Stimulated activated memory B cell treated with anti-CD40 and anti-IgM and Interleukin-4, amounts not matched to agents 10 μg/mL and 1 μg/mL and 100 μg/mL, for 72 hours (primary cell): ENCODE measurements at regions not wholly inside any gene's neighbourhood (a gene's known extent, or its start where the extent isn't known, plus 50 kb on each side); places are given as distances from the start of the nearest gene placed in this dataset.

Experiments
- ATAC-seq: fragments of 150-1000 bp; cut with Tn5 transposase; 2 replicates; pipeline ENCODE4 v1.10.0; 2021
- H3K27ac Mint-ChIP-seq: one replicate; pipeline ENCODE4 v1.8.0; 2022; ENCODE audit warnings: mild to moderate bottlenecking, mixed read lengths
- H3K27me3 Mint-ChIP-seq: one replicate; pipeline ENCODE4 v1.8.0; 2022; ENCODE audit warnings: mixed read lengths
- H3K36me3 Mint-ChIP-seq: one replicate; pipeline ENCODE4 v1.8.0; 2022; ENCODE audit warnings: mixed read lengths
- H3K4me1 Mint-ChIP-seq: one replicate; pipeline ENCODE4 v1.8.0; 2022; ENCODE audit warnings: mixed read lengths
- H3K4me3 Mint-ChIP-seq: one replicate; pipeline ENCODE4 v1.8.0; 2022; ENCODE audit warnings: mild to moderate bottlenecking, moderate library complexity, mixed read lengths
- H3K9me3 Mint-ChIP-seq: one replicate; pipeline ENCODE4 v1.8.0; 2022; ENCODE audit warnings: mixed read lengths

DNA sequence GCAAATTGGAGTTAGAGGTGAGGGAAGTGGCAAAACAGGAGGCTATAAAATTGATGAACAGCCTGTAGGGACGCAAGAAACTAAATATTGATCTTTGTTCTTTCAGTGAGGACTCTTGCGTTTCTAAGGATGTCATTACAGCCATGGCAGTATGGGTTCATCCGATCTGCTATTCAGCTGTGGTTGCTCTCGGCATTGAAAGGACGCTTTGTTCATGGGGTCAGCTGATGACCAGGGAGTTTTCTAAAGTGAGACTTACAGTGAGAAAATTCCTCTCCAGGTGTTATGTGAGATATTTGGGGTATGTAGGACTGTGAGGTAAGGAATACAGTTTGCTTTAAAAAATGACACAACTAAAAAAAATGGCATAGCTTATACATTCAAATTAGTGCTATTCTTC, 52.7 kb upstream of the PELI1 start:
- Mint-ChIP-seq H3K4me3 (no peak overlapping the region), H3K27me3 (no peaks in the 10 kb centered on the region), H3K27ac (no peak overlapping the region), H3K4me1 (peaks cover 21% of the 10 kb centered on the region), H3K36me3 (no peaks in the 10 kb centered on the region), H3K9me3 (no peaks in the 10 kb centered on the region)
- no peak for ATAC-seq

- Mint-ChIP-seq H3K4me3 (no peak overlapping the region), H3K36me3 (no peaks in the 10 kb centered on the region), H3K4me1 (peaks cover 41% of the 10 kb centered on the region), H3K27me3 (no peaks in the 10 kb centered on the region), H3K27ac (no peak overlapping the region), H3K9me3 (no peaks in the 10 kb centered on the region)
- no peak for ATAC-seq
Measured at GRCh38 chr2:64201151-64201550, 56.9 kb upstream of the PELI1 start.

- peak overlapping the region; percentile 1 for H3K27ac Mint-ChIP-seq
- H3K27me3 Mint-ChIP-seq = no peaks in the 10 kb centered on the region
- H3K4me1 Mint-ChIP-seq = peaks cover 52% of the 10 kb centered on the region
- no peak for ATAC-seq
- H3K9me3 Mint-ChIP-seq = no peaks in the 10 kb centered on the region
- H3K4me3 Mint-ChIP-seq = no peak overlapping the region
- no peaks in the 10 kb centered on the region for H3K36me3 Mint-ChIP-seq
Measured at GRCh38 chr2:64202206-64202845, 58.1 kb upstream of the PELI1 start.

GRCh38 chr2:64203131-64203857, 59.1 kb upstream of the PELI1 start:
- peak overlapping the region; percentile 72 for H3K4me3 Mint-ChIP-seq
- H3K36me3 Mint-ChIP-seq = no peaks in the 10 kb centered on the region
- H3K4me1 Mint-ChIP-seq = peaks cover 51% of the 10 kb centered on the region
- ATAC-seq = no peak
- H3K27me3 Mint-ChIP-seq = no peaks in the 10 kb centered on the region
- H3K27ac Mint-ChIP-seq = peak overlapping the region; percentile 97
- H3K9me3 Mint-ChIP-seq = no peaks in the 10 kb centered on the region

- no peaks in the 10 kb centered on the region for H3K9me3 Mint-ChIP-seq
- ATAC-seq = peak; percentile 79
- H3K27me3 Mint-ChIP-seq = no peaks in the 10 kb centered on the region
- H3K27ac Mint-ChIP-seq = peak overlapping the region; percentile 97
- peaks cover 58% of the 10 kb centered on the region for H3K4me1 Mint-ChIP-seq
- H3K4me3 Mint-ChIP-seq = peak overlapping the region; percentile 72
- H3K36me3 Mint-ChIP-seq = no peaks in the 10 kb centered on the region
Measured at GRCh38 chr2:64203858-64204632, 59.8 kb upstream of the PELI1 start.

DNA sequence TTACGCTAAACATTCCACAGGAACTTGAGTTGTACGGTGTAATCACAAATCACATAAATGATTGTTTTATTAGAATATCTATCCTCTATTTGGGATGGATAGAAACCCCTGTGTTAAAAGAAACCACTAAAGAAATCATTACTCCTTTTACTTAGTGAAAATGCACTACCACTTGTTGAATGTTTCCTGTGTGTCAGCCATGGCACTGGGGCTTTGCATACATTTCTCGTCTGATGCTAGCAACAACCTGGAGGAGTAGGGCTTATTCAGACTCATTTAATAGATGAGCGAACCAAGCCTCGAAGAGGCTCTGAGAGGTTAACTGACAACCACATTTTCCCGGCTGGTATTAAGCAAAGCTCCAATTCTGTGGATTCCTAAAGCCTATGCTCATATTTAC, 60.5 kb upstream of the PELI1 start:
- Mint-ChIP-seq H3K27me3 (no peaks in the 10 kb centered on the region), H3K4me3 (peak overlapping the region; percentile 72), H3K4me1 (peaks cover 64% of the 10 kb centered on the region), H3K9me3 (no peaks in the 10 kb centered on the region), H3K27ac (peak overlapping the region; percentile 97), H3K36me3 (no peaks in the 10 kb centered on the region)
- no peak for ATAC-seq

DNA sequence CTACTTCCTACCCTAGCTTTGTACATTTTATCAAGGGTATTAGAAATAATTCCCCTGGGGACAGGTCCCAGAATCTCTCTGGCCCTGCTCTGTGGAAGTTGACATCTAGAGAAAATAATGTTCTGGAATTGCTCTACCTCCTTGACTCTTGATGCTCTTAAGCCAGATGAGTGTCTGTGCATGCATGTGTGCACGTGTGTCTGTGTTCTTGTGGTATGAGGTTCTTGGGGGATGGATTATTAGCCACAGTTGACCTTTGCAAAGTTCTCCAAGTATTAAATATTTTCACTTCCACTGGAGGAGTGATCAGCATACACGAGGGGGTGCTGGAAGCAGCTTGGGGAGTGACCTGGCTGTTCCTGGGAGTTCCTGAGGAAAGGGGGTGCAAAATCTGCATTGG, 61.2 kb upstream of the PELI1 start:
- H3K27me3 Mint-ChIP-seq = no peaks in the 10 kb centered on the region
- H3K4me1 Mint-ChIP-seq = peaks cover 70% of the 10 kb centered on the region
- ATAC-seq = peak; percentile 64
- no peak overlapping the region for H3K4me3 Mint-ChIP-seq
- H3K9me3 Mint-ChIP-seq = no peaks in the 10 kb centered on the region
- no peaks in the 10 kb centered on the region for H3K36me3 Mint-ChIP-seq
- peak overlapping the region; percentile 97 for H3K27ac Mint-ChIP-seq

DNA sequence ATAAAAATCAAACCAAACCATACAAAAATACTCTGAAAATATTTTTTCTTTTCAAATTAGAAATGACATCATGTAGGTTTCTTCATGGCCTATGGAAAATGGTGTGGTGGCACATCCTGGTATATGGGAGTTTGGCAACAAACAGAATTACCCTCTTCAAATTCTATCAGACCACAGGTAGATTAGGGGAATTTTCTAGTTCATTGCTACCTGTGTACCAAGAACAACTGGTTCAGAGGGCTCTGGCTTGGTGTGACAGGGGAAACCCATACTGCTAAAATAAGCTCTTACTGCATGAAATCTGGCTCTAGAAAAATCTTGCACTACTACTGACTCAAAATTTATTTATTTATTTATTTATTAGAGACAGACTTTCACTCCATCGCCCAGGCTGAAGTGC, 63.4 kb upstream of the PELI1 start:
- Mint-ChIP-seq H3K4me3 (no peak overlapping the region), H3K27ac (peak overlapping the region; percentile 84), H3K9me3 (no peaks in the 10 kb centered on the region), H3K4me1 (peaks cover 92% of the 10 kb centered on the region), H3K36me3 (peaks cover 11% of the 10 kb centered on the region), H3K27me3 (no peaks in the 10 kb centered on the region)
- ATAC-seq = peak; percentile 69

GRCh38 chr2:64210816-64211215, 66.6 kb upstream of the PELI1 start:
- Mint-ChIP-seq H3K4me3 (no peak overlapping the region), H3K9me3 (no peaks in the 10 kb centered on the region), H3K27ac (peak overlapping the region; percentile 98), H3K27me3 (no peaks in the 10 kb centered on the region), H3K4me1 (peaks cover 87% of the 10 kb centered on the region), H3K36me3 (peaks cover 11% of the 10 kb centered on the region)
- ATAC-seq = no peak

- Mint-ChIP-seq H3K36me3 (peaks cover 11% of the 10 kb centered on the region), H3K4me1 (peaks cover 81% of the 10 kb centered on the region), H3K9me3 (no peaks in the 10 kb centered on the region), H3K4me3 (no peak overlapping the region), H3K27ac (peak overlapping the region; percentile 98), H3K27me3 (no peaks in the 10 kb centered on the region)
- no peak for ATAC-seq
Measured at GRCh38 chr2:64211276-64211921, 67.2 kb upstream of the PELI1 start.

DNA sequence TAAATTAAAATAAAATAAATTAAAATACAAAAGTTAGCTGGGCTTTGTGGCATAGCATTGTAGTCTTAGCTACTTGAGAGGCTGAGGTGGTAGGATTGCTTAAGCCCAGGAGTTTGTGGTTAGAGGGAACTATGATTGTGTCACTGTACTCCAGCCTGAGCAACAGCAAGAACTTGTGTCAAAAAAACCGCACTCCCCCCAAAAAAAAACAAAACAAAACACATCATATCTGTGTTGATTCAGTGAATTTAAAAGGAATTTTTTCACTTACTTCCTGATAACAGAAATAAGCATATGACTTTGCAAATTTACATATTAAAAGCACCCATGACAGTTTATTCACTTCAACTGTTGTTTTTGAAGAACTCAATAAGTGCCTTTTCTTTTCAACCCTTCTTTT, 68.1 kb upstream of the PELI1 start:
- Mint-ChIP-seq H3K4me1 (peaks cover 72% of the 10 kb centered on the region), H3K9me3 (no peaks in the 10 kb centered on the region), H3K27me3 (no peaks in the 10 kb centered on the region), H3K36me3 (peaks cover 11% of the 10 kb centered on the region), H3K4me3 (no peak overlapping the region), H3K27ac (peak overlapping the region; percentile 98)
- no peak for ATAC-seq

GRCh38 chr2:64212801-64213321, 68.6 kb upstream of the PELI1 start:
- Mint-ChIP-seq H3K9me3 (no peaks in the 10 kb centered on the region), H3K27me3 (no peaks in the 10 kb centered on the region), H3K4me3 (no peak overlapping the region), H3K27ac (peak overlapping the region; percentile 98), H3K36me3 (peaks cover 11% of the 10 kb centered on the region), H3K4me1 (peaks cover 71% of the 10 kb centered on the region)
- ATAC-seq = peak; percentile 44

- Mint-ChIP-seq H3K27ac (peak overlapping the region; percentile 98), H3K27me3 (no peaks in the 10 kb centered on the region), H3K9me3 (no peaks in the 10 kb centered on the region), H3K36me3 (peaks cover 11% of the 10 kb centered on the region), H3K4me3 (peak overlapping the region; percentile 61), H3K4me1 (peaks cover 65% of the 10 kb centered on the region)
- peak; percentile 90 for ATAC-seq
Measured at GRCh38 chr2:64213532-64214275, 69.5 kb upstream of the PELI1 start.

GRCh38 chr2:64214281-64215115, 70.3 kb upstream of the PELI1 start:
- Mint-ChIP-seq H3K27ac (peak overlapping the region; percentile 98), H3K36me3 (peaks cover 11% of the 10 kb centered on the region), H3K4me3 (peak overlapping the region; percentile 61), H3K4me1 (peaks cover 58% of the 10 kb centered on the region), H3K9me3 (no peaks in the 10 kb centered on the region), H3K27me3 (no peaks in the 10 kb centered on the region)
- ATAC-seq = peak; percentile 83
